Keratinocyte (primary cell): ENCODE measurements at regions not wholly inside any gene's neighbourhood (a gene's known extent, or its start where the extent isn't known, plus 50 kb on each side); places are given as distances from the start of the nearest gene placed in this dataset.

ENCODE experiments used
- EZH2 ChIP-seq: IDR thresholded peaks from one replicate; pipeline ENCODE4 v1.6.1; 2012; ENCODE audit warnings: inconsistent platforms, mild to moderate bottlenecking, low read length, moderate library complexity
- TF ChIP-seq, protein P1 (sequence below), 3 experiments: IDR thresholded peaks in 1 of 3; conservative IDR thresholded peaks in 1 of 3; optimal IDR thresholded peaks in 1 of 3; 2 replicates in 2 of 3; 3 replicates in 1 of 3; pipeline versions ENCODE3 to v1.5.1; 2011; ENCODE audit warnings: low read length in 3 of 3, mild to moderate bottlenecking in 3 of 3, moderate library complexity in 2 of 3, control low read depth in 1 of 3, inconsistent platforms in 1 of 3; ENCODE audit not compliant: insufficient read depth in 2 of 3; ENCODE audit errors: extremely low read depth in 1 of 3

DNA sequence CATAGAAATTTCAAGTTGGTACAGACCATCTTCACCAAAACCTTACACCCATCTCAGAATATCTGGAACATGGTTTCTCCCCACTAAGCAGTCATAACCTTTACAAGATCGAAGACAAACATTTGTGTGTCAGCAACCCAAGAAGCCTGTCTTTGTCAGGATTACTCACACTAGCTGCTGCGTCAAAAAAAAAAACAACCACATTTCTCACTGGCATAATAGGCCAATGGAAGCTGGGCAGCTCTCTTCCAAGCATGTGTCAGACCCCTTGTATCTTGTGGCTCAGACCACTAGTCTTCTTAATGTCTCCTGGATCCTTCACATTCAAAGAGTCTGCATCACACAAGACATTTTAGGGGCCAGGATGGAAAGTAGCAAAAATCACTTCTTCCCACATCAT is 266.9 kb upstream of the IGF1R start:
- TF ChIP-seq, protein P1, sequence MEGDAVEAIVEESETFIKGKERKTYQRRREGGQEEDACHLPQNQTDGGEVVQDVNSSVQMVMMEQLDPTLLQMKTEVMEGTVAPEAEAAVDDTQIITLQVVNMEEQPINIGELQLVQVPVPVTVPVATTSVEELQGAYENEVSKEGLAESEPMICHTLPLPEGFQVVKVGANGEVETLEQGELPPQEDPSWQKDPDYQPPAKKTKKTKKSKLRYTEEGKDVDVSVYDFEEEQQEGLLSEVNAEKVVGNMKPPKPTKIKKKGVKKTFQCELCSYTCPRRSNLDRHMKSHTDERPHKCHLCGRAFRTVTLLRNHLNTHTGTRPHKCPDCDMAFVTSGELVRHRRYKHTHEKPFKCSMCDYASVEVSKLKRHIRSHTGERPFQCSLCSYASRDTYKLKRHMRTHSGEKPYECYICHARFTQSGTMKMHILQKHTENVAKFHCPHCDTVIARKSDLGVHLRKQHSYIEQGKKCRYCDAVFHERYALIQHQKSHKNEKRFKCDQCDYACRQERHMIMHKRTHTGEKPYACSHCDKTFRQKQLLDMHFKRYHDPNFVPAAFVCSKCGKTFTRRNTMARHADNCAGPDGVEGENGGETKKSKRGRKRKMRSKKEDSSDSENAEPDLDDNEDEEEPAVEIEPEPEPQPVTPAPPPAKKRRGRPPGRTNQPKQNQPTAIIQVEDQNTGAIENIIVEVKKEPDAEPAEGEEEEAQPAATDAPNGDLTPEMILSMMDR (optimal IDR thresholded peaks at IDR 0.05 in 1 of 3, IDR thresholded peaks at IDR 0.05 in 1 of 3, conservative IDR thresholded peaks at IDR 0.05 in 1 of 3; ENCODE audit: extremely low read depth in 1 of 3, insufficient read depth in 2 of 3, low read length in 3 of 3): no peak
- no peak for TF ChIP-seq EZH2
